Kidney glomerular epithelial cell (primary cell): ENCODE measurements at regions not wholly inside any gene's neighbourhood (a gene's known extent, or its start where the extent isn't known, plus 50 kb on each side); places are given as distances from the start of the nearest gene placed in this dataset.
"Not testable (repeated sequence)": the region's sequence is repeated elsewhere in the genome, so short reads cannot be mapped to it uniquely, and the experiment has no call there.

Source experiments
- DNase-seq: peaks from one replicate; lab custom pipeline; 2025; lab: John Stamatoyannopoulos, UW

DNA sequence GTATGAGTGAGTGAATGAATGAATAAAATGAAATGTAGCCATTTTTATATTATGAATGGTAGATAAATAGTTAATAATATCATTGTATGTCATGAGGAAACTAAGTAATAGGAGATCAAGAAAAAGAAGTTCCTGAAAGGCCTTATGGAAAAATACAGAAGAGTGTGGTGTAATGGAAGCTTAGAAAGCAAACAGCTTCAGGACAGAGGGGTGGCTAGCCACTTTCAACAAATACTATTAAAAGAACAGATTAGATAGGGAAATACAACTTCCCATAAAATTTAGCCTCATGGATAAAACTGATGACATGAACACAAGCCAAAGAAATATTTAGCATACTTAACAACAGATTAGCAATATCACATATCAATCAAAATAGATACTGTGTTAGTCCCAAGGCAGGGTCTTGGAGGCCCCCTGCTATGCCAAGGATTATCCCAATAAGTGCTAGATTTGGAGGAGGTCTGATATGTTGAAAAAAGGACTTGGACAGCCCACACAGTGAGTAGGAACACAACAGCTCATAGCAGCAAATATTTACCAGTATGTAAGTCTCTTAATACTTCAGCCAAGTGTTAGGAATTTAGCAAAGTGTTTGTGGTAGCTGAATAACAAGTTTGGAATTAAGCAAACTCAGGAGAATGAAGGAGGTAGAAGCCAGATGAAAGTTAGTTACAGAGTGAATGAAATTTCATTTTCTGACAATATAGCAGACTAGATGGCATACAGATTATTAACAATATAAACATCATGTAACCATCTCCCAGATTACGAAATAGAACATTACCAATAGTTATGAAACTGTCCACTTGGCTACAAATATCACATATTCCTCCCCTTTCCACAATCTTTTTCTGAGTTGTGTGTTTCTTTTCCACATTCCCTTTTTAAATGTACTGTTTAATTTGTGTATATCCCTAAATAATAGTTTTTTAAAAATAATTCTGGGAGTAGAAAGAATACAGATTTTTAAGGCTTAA is 1632.0 kb downstream of the PCDH9 start:
- peak; percentile 33 for DNase-seq

DNA sequence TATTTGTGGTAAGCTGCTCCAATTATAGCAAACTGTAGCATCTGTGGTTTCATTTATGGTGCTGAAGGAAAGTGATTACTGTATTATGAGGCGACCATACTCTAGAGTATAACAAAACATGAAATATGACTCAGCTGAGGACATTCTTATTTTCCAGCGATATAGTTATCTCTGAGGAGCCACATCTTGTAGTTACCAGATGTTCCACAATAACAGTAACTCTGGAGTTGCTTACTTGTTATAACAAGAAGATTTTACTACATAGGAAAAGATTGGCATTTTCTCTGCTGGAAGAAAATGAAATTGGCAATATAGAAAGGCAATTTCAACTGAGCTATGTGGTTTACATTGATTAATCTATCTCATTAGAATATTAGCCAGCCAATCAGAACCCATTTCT is 1634.2 kb downstream of the PCDH9 start:
- no peak for DNase-seq

DNA sequence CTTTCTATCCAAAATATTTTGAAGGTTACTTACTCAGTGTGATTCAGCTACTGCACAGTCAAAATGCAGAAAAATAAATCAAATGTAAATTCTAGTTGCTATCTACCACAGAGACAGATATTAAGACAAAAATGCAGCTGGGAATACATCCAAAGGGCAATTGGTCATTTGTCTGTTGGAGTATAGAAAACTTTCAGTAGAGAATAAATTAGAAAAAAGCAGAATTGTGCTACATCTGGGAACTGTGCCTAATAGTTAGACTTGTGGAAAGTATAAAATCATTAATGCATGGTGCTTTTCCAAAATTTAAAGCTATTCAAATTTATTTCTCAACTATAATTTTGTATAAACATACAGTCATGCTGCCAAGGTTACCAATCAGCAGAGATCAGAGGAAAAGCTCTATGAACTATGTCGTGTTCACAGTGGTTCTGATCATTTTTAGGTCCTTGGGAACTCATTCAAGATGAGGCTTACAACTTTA is 1635.8 kb downstream of the PCDH9 start:
- DNase-seq, result no peak

DNA sequence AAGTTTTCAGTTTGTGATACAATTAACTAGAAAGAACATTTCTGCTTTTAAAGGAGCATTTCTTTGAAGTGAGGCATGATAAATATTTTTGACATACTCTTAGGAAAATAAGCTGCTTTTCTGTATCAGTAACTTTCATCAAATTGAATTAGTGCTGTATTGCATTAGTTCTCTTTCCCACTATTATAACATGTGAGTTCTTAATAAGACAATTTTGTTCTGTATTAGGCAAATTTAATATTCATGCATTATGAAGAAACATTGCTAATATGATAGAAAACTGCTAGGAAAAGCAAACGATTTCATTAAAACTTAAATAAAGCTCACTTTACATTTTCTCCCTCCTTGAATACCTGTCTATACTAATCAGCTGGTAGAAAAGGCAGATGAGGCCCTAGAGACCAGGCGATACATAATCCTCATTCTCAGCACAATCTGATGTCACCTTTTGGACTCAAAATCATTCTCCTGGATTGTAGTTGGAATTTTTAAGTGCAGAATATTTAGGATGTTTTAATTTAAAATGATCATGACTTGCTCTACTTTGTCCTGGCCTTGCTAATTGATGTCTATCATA is 1636.8 kb downstream of the PCDH9 start:
- no peak for DNase-seq

DNA sequence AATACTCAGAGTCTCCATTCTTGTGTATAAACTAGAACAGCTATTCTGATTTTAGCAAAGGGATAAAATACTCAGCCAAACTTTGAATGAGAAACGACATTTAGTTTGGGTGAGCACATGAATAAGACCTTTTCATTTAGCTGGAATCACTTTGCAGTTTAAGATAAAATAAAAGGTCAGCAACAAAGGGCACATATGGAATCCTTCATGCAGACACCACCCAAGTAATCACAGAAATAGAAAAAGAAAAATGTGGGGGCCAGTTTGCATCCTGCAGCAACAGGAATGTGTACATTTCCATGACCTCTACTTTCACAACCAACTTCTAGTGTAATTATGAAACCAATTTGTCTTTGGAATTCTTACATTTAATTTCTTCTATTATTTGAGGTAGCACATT is 1637.4 kb downstream of the PCDH9 start:
- DNase-seq, result no peak

DNA sequence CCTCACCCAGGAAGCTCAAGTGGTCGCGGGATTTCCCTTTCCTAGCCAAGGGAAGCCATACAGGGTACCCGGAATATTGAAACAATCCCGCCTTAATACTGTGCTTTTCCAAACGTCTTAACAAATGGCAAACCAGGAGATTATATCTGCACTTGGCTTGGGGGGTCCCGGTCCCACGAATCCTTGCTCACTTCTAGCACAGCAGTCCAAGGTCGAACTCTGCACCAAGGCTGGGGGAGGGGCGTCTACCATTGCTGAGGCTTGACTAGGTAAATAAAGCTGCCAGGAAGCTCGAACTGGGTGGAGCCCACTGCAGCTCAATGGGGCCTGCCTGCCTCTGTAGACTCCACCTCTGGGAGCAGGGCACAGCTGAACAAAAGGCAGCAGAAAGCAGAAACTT is 1644.8 kb downstream of the PCDH9 start:
- DNase-seq, result no peak

- DNase-seq, result no peak
Observed at GRCh38 chr13:65584126-65584525, 1646.0 kb downstream of the PCDH9 start.

GRCh38 chr13:65582160-65582559 is 1648.0 kb downstream of the PCDH9 start:
- no peak for DNase-seq

- not testable (repeated sequence) for DNase-seq
Observed at GRCh38 chr13:65564561-65564960, 1665.6 kb downstream of the PCDH9 start.

- DNase-seq, result no peak
Observed at GRCh38 chr13:65562305-65562704, 1667.8 kb downstream of the PCDH9 start.

DNA sequence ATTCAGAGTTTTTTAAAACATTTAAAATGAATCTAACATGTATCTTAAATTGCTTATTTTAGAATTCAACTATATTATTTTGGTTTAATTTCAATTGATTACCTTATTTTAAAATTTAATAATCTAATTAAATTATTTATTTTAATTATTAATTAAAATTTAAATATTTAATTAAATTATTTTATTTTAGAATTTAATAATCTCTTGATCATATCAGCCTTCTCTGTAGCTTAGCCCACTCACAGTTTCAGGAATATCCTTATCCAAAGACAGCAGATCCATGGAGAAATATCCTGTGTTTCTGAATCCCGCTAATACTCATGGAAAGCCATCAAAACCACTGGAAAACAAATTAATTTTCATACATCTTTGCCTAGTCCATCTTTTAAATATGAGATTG is 1669.2 kb downstream of the PCDH9 start:
- DNase-seq, result no peak

DNA sequence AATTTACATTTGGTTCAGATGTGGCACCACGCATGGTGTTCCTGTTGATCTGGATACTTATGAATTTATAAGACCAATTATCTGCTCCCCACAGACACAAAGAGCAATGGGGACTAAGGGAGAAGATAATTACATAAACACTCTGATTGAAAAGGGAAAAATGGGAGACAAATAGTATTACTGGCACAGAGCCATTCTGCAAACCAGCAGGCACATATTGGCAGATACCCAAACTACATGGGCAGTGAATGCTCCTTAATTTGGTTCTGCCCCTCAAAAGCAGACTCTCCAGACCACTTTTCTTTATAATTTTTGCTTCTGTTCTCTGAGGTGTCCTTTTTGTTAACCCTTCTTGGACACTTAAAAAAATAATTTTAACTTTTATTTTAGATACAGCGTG is 1674.2 kb downstream of the PCDH9 start:
- no peak for DNase-seq

DNA sequence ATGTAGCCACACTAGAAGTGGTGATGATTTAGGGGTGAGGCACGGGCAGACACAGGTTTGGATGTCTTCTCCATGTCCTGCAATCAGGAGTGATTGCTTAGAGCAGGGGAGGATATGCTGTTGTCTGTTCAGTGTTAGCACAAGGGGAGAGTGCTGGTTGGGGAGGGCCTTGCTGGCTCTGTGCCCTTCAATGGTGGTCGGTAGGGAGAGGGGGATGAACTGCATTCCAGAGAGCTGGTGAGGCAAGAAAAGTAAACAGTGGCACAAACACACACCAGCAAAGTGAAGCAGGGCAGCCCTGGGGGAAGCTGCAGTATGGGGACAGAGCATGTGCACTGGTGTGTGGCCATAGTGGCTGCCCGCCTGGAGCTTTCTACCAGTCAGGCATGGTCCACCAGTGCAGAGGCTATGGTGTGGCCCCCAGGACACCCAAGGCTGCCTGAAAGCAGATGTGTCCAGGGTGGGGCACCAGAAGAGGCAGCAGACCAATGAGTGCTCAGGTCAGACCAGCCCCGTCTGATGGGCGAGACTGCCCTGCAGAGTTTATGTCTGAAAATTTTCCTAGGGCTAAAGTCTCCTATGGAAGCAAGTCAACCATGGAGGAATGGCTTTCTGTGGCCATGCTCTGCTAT is 1676.9 kb downstream of the PCDH9 start:
- DNase-seq, result peak; percentile 22

GRCh38 chr13:65551208-65551607 is 1678.9 kb downstream of the PCDH9 start:
- no peak for DNase-seq

GRCh38 chr13:65540175-65540574 is 1690.0 kb downstream of the PCDH9 start:
- no peak for DNase-seq

GRCh38 chr13:65535370-65535769 is 1694.8 kb downstream of the PCDH9 start:
- no peak for DNase-seq

DNA sequence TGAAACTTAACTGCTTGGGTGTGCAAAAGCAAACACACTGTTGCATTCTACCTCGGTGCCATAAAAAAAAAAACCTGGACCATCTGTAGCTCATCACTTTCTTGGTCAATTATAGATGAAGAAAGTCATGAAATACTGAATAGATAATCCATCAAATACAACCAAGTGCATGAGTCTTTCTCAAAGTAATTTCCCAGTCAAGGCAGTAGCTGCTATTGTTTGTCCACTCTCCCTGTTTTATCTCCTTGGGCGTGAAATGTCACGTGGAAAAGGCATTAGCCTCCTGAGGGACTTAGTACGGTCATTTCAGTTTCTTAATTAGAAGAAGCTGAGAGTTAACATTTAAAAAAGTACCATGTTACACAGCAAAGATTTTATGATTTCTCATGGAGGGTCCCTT is 1697.9 kb downstream of the PCDH9 start:
- no peak for DNase-seq

- no peak for DNase-seq
Observed at GRCh38 chr13:65530688-65531087, 1699.4 kb downstream of the PCDH9 start.

DNA sequence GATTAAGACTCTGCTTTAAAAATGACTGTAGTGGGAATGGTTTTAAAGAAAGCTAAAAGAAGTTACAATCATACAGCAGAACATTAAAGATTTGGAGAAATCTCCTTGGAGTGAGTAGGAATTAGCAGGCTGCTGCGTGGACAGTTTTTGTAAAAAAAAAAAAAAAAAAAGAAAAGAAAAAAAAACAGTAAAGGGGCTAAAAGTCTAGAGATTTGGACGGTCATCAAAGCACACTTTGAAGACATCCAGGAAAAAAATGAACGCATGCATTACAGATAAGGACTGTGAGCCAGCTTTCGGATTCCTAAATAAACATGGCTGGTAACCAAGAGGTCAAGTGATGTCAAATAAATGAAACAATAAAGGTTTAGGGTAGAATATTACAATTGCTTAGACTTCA is 1700.6 kb downstream of the PCDH9 start:
- DNase-seq, result no peak

GRCh38 chr13:65508745-65509144 is 1721.4 kb downstream of the PCDH9 start:
- no peak for DNase-seq

- no peak for DNase-seq
Observed at GRCh38 chr13:65508338-65508737, 1721.8 kb downstream of the PCDH9 start.

- DNase-seq, result no peak
Observed at GRCh38 chr13:65505941-65506340, 1724.2 kb downstream of the PCDH9 start.

- DNase-seq, result no peak
Observed at GRCh38 chr13:65504213-65504612, 1725.9 kb downstream of the PCDH9 start.
